ENCODE measurements at regions not wholly inside any gene's neighbourhood (a gene's known extent, or its start where the extent isn't known, plus 50 kb on each side); places are given as distances from the start of the nearest gene placed in this dataset.

DNA sequence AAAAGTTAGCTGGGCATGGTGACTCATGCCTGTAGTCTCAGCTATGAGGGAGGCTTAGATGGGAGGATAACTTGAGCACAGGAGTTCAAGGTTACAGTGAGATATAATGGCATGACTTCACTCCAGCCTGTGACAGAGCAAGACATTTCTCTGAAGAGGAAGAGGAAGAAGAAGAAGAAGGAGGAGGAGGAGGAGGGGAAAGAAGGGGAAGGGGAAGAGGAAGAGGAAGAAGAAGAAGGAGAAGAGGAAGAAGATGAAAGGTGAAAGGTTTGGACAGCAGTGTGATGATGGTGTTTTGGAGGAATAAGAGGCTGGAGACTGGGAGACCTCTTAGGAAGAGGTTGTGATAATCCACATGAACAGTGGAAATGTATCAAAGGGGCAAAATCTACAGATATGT, 410.7 kb upstream of the JAG1 start:
- TF ChIP-seq CTCF (IDR thresholded peaks at IDR 0.05) (no peak), POLR2A (IDR thresholded peaks at IDR 0.05) (no peak)

Data from uterus (tissue), 2 donors.